GM19372 (cell line): ENCODE measurements at regions not wholly inside any gene's neighbourhood (a gene's known extent, or its start where the extent isn't known, plus 50 kb on each side); places are given as distances from the start of the nearest gene placed in this dataset.
A peak's percentile ranks its signal among the peaks of the same experiment; 100 is the strongest.

Experiments used
- ATAC-seq: cut with Tn5 transposase; IDR thresholded peaks from one replicate; pipeline ENCODE4 v1.9.1; 2021; ENCODE audit warnings: mild to moderate bottlenecking, low read depth, moderate library complexity; ENCODE audit not compliant: unreplicated experiment

GRCh38 chr1:79667848-79668696, 661.5 kb upstream of the ADGRL4 start:
- peak; percentile 94 for ATAC-seq

- no peak for ATAC-seq
Observed at GRCh38 chr1:79667166-79667565, 660.6 kb upstream of the ADGRL4 start.

GRCh38 chr1:79663916-79664315, 657.4 kb upstream of the ADGRL4 start:
- no peak for ATAC-seq

- no peak for ATAC-seq
Observed at GRCh38 chr1:79662596-79662995, 656.1 kb upstream of the ADGRL4 start.

- no peak for ATAC-seq
Observed at GRCh38 chr1:79660129-79660528, 653.6 kb upstream of the ADGRL4 start.

GRCh38 chr1:79657951-79658658, 651.6 kb upstream of the ADGRL4 start:
- no peak for ATAC-seq

GRCh38 chr1:79655876-79656275, 649.3 kb upstream of the ADGRL4 start:
- ATAC-seq = no peak

GRCh38 chr1:79652426-79652825, 645.9 kb upstream of the ADGRL4 start:
- ATAC-seq = no peak

- ATAC-seq = no peak
Observed at GRCh38 chr1:79648126-79648525, 641.6 kb upstream of the ADGRL4 start.

GRCh38 chr1:79646880-79647279, 640.4 kb upstream of the ADGRL4 start:
- ATAC-seq = no peak

GRCh38 chr1:79638382-79638781, 631.9 kb upstream of the ADGRL4 start:
- ATAC-seq = peak; percentile 95

GRCh38 chr1:79633456-79633855, 626.9 kb upstream of the ADGRL4 start:
- ATAC-seq = no peak

- no peak for ATAC-seq
Observed at GRCh38 chr1:79629414-79629813, 622.9 kb upstream of the ADGRL4 start.

GRCh38 chr1:79617777-79618176, 611.2 kb upstream of the ADGRL4 start:
- no peak for ATAC-seq

- no peak for ATAC-seq
Observed at GRCh38 chr1:79614762-79615161, 608.2 kb upstream of the ADGRL4 start.

- ATAC-seq = no peak
Observed at GRCh38 chr1:79614106-79614505, 607.6 kb upstream of the ADGRL4 start.

- ATAC-seq = no peak
Observed at GRCh38 chr1:79613046-79613445, 606.5 kb upstream of the ADGRL4 start.

GRCh38 chr1:79604490-79605198, 598.1 kb upstream of the ADGRL4 start:
- ATAC-seq = no peak

GRCh38 chr1:79603843-79604242, 597.3 kb upstream of the ADGRL4 start:
- no peak for ATAC-seq

GRCh38 chr1:79599257-79599656, 592.7 kb upstream of the ADGRL4 start:
- no peak for ATAC-seq

GRCh38 chr1:79595931-79596330, 589.4 kb upstream of the ADGRL4 start:
- ATAC-seq = no peak
